ENCODE measurements at regions not wholly inside any gene's neighbourhood (a gene's known extent, or its start where the extent isn't known, plus 50 kb on each side); places are given as distances from the start of the nearest gene placed in this dataset.

GRCh38 chr5:89417515-89417914 lies 534.5 kb upstream of the MEF2C start:
- CTCF ChIA-PET: no interaction called here
- POLR2A ChIA-PET: no interaction called here
- Histone ChIP-seq H3K27me3 (ENCODE audit: control insufficient read depth, insufficient read depth, low read length) (no peaks in the 10 kb centered on the region), H3K36me3 (ENCODE audit: control insufficient read depth, insufficient read depth, low read length) (no peaks in the 10 kb centered on the region), H3K4me3 (ENCODE audit: low read depth, low read length) (no peak overlapping the region)
- TF ChIP-seq CTCF (IDR thresholded peaks at IDR 0.05; ENCODE audit: insufficient read depth, low read depth, low read length): no peak
- DNase-seq (ENCODE audit: low read depth): no peak

GRCh38 chr5:89411891-89412290 lies 528.9 kb upstream of the MEF2C start:
- H3K27me3 ChIP-seq (ENCODE audit: control insufficient read depth, insufficient read depth, low read length): no peaks in the 10 kb centered on the region
- H3K36me3 ChIP-seq (ENCODE audit: control insufficient read depth, insufficient read depth, low read length): no peaks in the 10 kb centered on the region
- no peak for DNase-seq (ENCODE audit: low read depth)
- no peak for TF ChIP-seq CTCF (IDR thresholded peaks at IDR 0.05; ENCODE audit: insufficient read depth, low read depth, low read length)
- ChIA-PET POLR2A (no interaction called here), CTCF (no interaction called here)
- no peak overlapping the region for H3K4me3 ChIP-seq (ENCODE audit: low read depth, low read length)

GRCh38 chr5:89407054-89407453 lies 524.1 kb upstream of the MEF2C start:
- no peaks in the 10 kb centered on the region for H3K27me3 ChIP-seq (ENCODE audit: control insufficient read depth, insufficient read depth, low read length)
- CTCF ChIA-PET: interaction anchor here (0.6 kb wide), 1 partner anchor 341 kb away, joined by 6 read pairs; no protein-coding TSS in a partner anchor
- POLR2A ChIA-PET: no interaction called here
- DNase-seq (ENCODE audit: low read depth): no peak
- no peaks in the 10 kb centered on the region for H3K36me3 ChIP-seq (ENCODE audit: control insufficient read depth, insufficient read depth, low read length)
- TF ChIP-seq CTCF (IDR thresholded peaks at IDR 0.05; ENCODE audit: insufficient read depth, low read depth, low read length): no peak
- no peak overlapping the region for H3K4me3 ChIP-seq (ENCODE audit: low read depth, low read length)

- CTCF ChIA-PET: no interaction called here
- no peak overlapping the region for H3K4me3 ChIP-seq (ENCODE audit: low read depth, low read length)
- DNase-seq (ENCODE audit: low read depth): no peak
Measured at GRCh38 chr5:89401659-89402058, 518.7 kb upstream of the MEF2C start.

GRCh38 chr5:89401012-89401411 lies 518.0 kb upstream of the MEF2C start:
- no peak for DNase-seq (ENCODE audit: low read depth)
- ChIA-PET POLR2A (no interaction called here), CTCF (interaction anchor here (0.6 kb wide), 1 partner anchor 229 kb away, joined by 3 read pairs; no protein-coding TSS in a partner anchor)
- no peaks in the 10 kb centered on the region for H3K36me3 ChIP-seq (ENCODE audit: control insufficient read depth, insufficient read depth, low read length)
- TF ChIP-seq CTCF (IDR thresholded peaks at IDR 0.05; ENCODE audit: insufficient read depth, low read depth, low read length): no peak
- no peak overlapping the region for H3K4me3 ChIP-seq (ENCODE audit: low read depth, low read length)
- no peaks in the 10 kb centered on the region for H3K27me3 ChIP-seq (ENCODE audit: control insufficient read depth, insufficient read depth, low read length)

More at GRCh38 chr5:89401659-89402058, 518.7 kb upstream of the MEF2C start:
- no peaks in the 10 kb centered on the region for H3K36me3 ChIP-seq (ENCODE audit: control insufficient read depth, insufficient read depth, low read length)
- no peaks in the 10 kb centered on the region for H3K27me3 ChIP-seq (ENCODE audit: control insufficient read depth, insufficient read depth, low read length)
- TF ChIP-seq CTCF (IDR thresholded peaks at IDR 0.05; ENCODE audit: insufficient read depth, low read depth, low read length): no peak
- POLR2A ChIA-PET: no interaction called here

All from BJ (cell line).